ENCODE measurements at regions not wholly inside any gene's neighbourhood (a gene's known extent, or its start where the extent isn't known, plus 50 kb on each side); places are given as distances from the start of the nearest gene placed in this dataset.

GRCh38 chr3:116607205-116607604, 102.4 kb upstream of the TUSC7 start:
- TF ChIP-seq POLR2A (IDR thresholded peaks at IDR 0.05; ENCODE audit: low read depth, low read length) = no peak
- TF ChIP-seq TAF1 (IDR thresholded peaks at IDR 0.05; ENCODE audit: low read depth, low read length) = no peak

Measured in GM12891 (cell line).